HepG2 (cell line): ENCODE measurements at regions not wholly inside any gene's neighbourhood (a gene's known extent, or its start where the extent isn't known, plus 50 kb on each side); places are given as distances from the start of the nearest gene placed in this dataset.

Experiments
- ASH2L ChIP-seq: fragments of 300-600, 200-600 bp; sonication (generic); IDR thresholded peaks from 2 replicates; pipeline ENCODE4 v1.7.0; 2017; ENCODE audit warnings: low read depth, mild to moderate bottlenecking, moderate library complexity, mixed read lengths, low read length; ENCODE audit not compliant: insufficient read length
- ATF3 ChIP-seq: sonication (generic); formaldehyde crosslinking; IDR thresholded peaks from 2 replicates; pipeline ENCODE4 v1.4.0; 2020; ENCODE audit warnings: missing genetic modification reagents
- CCAR2 ChIP-seq: fragments of 200-400 bp; formaldehyde crosslinking; optimal IDR thresholded peaks from 2 replicates; pipeline ENCODE3; 2018; ENCODE audit warnings: low read depth, mild to moderate bottlenecking, low read length, moderate library complexity
- EEA1 ChIP-seq: sonication (generic); formaldehyde crosslinking; IDR thresholded peaks from 2 replicates; pipeline ENCODE4 v1.5.1; 2020; ENCODE audit warnings: mild to moderate bottlenecking, missing genetic modification reagents, borderline replicate concordance
- FOXC1 ChIP-seq: sonication (generic); formaldehyde crosslinking; IDR thresholded peaks from 2 replicates; pipeline ENCODE4 v1.8.0; 2022; ENCODE audit warnings: mild to moderate bottlenecking, missing genetic modification reagents, borderline replicate concordance
- GFI1 ChIP-seq: sonication (generic); formaldehyde crosslinking; IDR thresholded peaks from 2 replicates; pipeline ENCODE4 v1.5.0; 2020; ENCODE audit warnings: missing genetic modification reagents, mild to moderate bottlenecking, borderline replicate concordance
- HDAC2 ChIP-seq: sonication (generic); formaldehyde crosslinking; IDR thresholded peaks from 2 replicates; pipeline ENCODE4 v1.4.0; 2020; ENCODE audit warnings: missing genetic modification reagents
- HIC2 ChIP-seq: sonication (generic); formaldehyde crosslinking; IDR thresholded peaks from 2 replicates; pipeline ENCODE4 v1.9.0; 2022; ENCODE audit warnings: low read depth, missing genetic modification reagents
- NFIB ChIP-seq: sonication (generic); formaldehyde crosslinking; IDR thresholded peaks from 2 replicates; pipeline ENCODE4 v1.9.0; 2021; ENCODE audit warnings: missing genetic modification reagents, mild to moderate bottlenecking, borderline replicate concordance
- NR3C1 ChIP-seq: sonication (generic); formaldehyde crosslinking; IDR thresholded peaks from 2 replicates; pipeline ENCODE4 v1.4.0; 2020; ENCODE audit warnings: missing genetic modification reagents
- RFX3 ChIP-seq: IDR thresholded peaks from 2 replicates; pipeline ENCODE4 v1.6.1; 2016; ENCODE audit warnings: missing biosample characterization, missing genetic modification reagents
- SPEN ChIP-seq: sonication (generic); formaldehyde crosslinking; IDR thresholded peaks from 2 replicates; pipeline ENCODE4 v1.5.1; 2020; ENCODE audit warnings: low read depth, mild to moderate bottlenecking, missing genetic modification reagents
- WIZ ChIP-seq: sonication (generic); formaldehyde crosslinking; IDR thresholded peaks from 2 replicates; pipeline ENCODE4 v1.5.1; 2020; ENCODE audit warnings: mild to moderate bottlenecking, missing genetic modification reagents
- ZBTB21 ChIP-seq: sonication (generic); formaldehyde crosslinking; IDR thresholded peaks from 2 replicates; pipeline ENCODE4 v1.4.0; 2020; ENCODE audit warnings: missing genetic modification reagents
- ZBTB40 ChIP-seq, 2 experiments: fragments of 450-650 bp in 1 of 2; sonication (generic) in 1 of 2; formaldehyde crosslinking in 1 of 2; IDR thresholded peaks; 2 replicates each; pipeline versions ENCODE4 v1.6.1 to v1.8.0; 2016 to 2022; ENCODE audit warnings: antibody characterized with exemption in 1 of 2, mild to moderate bottlenecking in 1 of 2, missing genetic modification reagents in 1 of 2
- ZNF138 ChIP-seq: sonication (generic); formaldehyde crosslinking; IDR thresholded peaks from 2 replicates; pipeline ENCODE4 v1.5.0; 2020; ENCODE audit warnings: mild to moderate bottlenecking, low read depth, missing genetic modification reagents
- ZNF24 ChIP-seq: fragments of 450-650 bp; IDR thresholded peaks from 2 replicates; pipeline ENCODE4 v1.6.1; 2017; ENCODE audit warnings: antibody characterized with exemption, mild to moderate bottlenecking
- ZNF496 ChIP-seq: sonication (generic); formaldehyde crosslinking; IDR thresholded peaks from 2 replicates; pipeline ENCODE4 v1.8.1; 2023; ENCODE audit warnings: mild to moderate bottlenecking, moderate library complexity, missing genetic modification reagents; ENCODE audit not compliant: insufficient replicate concordance
- ZNF841 ChIP-seq: sonication (generic); formaldehyde crosslinking; IDR thresholded peaks from 2 replicates; pipeline ENCODE4 v1.8.1; 2023; ENCODE audit warnings: missing genetic modification reagents, borderline replicate concordance

- TF ChIP-seq ZBTB40 (IDR thresholded peaks at IDR 0.05), result no peak
- peak; percentile 34; the same call in 1 of the 2 replicates for TF ChIP-seq ZBTB40 (CRISPR knock-in tag; IDR thresholded peaks at IDR 0.05)
- no peak for TF ChIP-seq ZNF496 (CRISPR knock-in tag)
- TF ChIP-seq FOXC1 (CRISPR knock-in tag), result no peak
- TF ChIP-seq ATF3 (CRISPR knock-in tag), result peak; percentile 59
- TF ChIP-seq HDAC2 (CRISPR knock-in tag), result peak; percentile 67
- no peak for TF ChIP-seq RFX3 (CRISPR knock-in tag)
- TF ChIP-seq HIC2 (CRISPR knock-in tag), result no peak; the same call in 1 of the 2 replicates
- TF ChIP-seq ZNF24, result no peak
- TF ChIP-seq GFI1, result peak; percentile 56; the same call in 1 of the 2 replicates
- TF ChIP-seq NR3C1 (CRISPR knock-in tag), result no peak
- TF ChIP-seq ZNF138 (CRISPR knock-in tag), result no peak
- 0 out of 2 replicates have a peak, but pooled peaks have one; percentile 24 for TF ChIP-seq SPEN (CRISPR knock-in tag)
- peak; percentile 17 for TF ChIP-seq ASH2L
- no peak for TF ChIP-seq ZNF841 (CRISPR knock-in tag)
- no peak for TF ChIP-seq WIZ (CRISPR knock-in tag)
- TF ChIP-seq NFIB, result no peak
- TF ChIP-seq EEA1 (CRISPR knock-in tag), result no peak
- no peak for TF ChIP-seq CCAR2
- TF ChIP-seq ZBTB21, result no peak
These were observed 370.6 kb upstream of the PROK2 start (continued) for GRCh38 chr3:72155391-72156064.
